ENCODE measurements at regions not wholly inside any gene's neighbourhood (a gene's known extent, or its start where the extent isn't known, plus 50 kb on each side); places are given as distances from the start of the nearest gene placed in this dataset.
"Not testable (repeated sequence)": the region's sequence is repeated elsewhere in the genome, so short reads cannot be mapped to it uniquely, and the experiment has no call there.

GRCh38 chr5:133863857-133864585 lies 104.4 kb downstream of the C5orf15 start:
- TF ChIP-seq CTCF (conservative IDR thresholded peaks at IDR 0.05; ENCODE audit: low read depth, low read length) (no peak), EZH2 (IDR thresholded peaks at IDR 0.05; ENCODE audit: borderline replicate concordance, low read depth, low read length, poor library complexity, severe bottlenecking) (no peak)
- Histone ChIP-seq H3K27ac (ENCODE audit: low read depth, low read length, poor library complexity, severe bottlenecking) (no peak overlapping the region), H3K4me3 (ENCODE audit: low read depth, low read length, poor library complexity, severe bottlenecking) (no peak overlapping the region), H3K9me3 (ENCODE audit: low read depth, low read length, poor library complexity, severe bottlenecking) (no peaks in the 10 kb centered on the region), H3K27me3 (replicated peaks; ENCODE audit: insufficient read depth, low read depth, low read length, poor library complexity) (no peaks in the 10 kb centered on the region), H3K4me1 (ENCODE audit: insufficient read depth, low read length, poor library complexity, severe bottlenecking) (peaks cover 34% of the 10 kb centered on the region), H3K36me3 (ENCODE audit: insufficient read depth, low read length, poor library complexity, severe bottlenecking) (no peaks in the 10 kb centered on the region)
- DNase-seq (ENCODE audit: low spot score): no peak
- BruUV-seq (replicated peaks): no TSS peak
- ChIA-PET CTCF (interaction anchor here (0.6 kb wide), 1 partner anchor 503 kb away, joined by 6 read pairs; no protein-coding TSS in a partner anchor), POLR2A (ENCODE audit: low non-redundant PET) (no interaction called here)
- intact Hi-C loops (cut with micrococcal nuclease; ENCODE audit: unreplicated experiment): no loop called here

- POLR2A ChIA-PET (ENCODE audit: low non-redundant PET): no interaction called here
- no TSS peak for BruUV-seq (replicated peaks)
- no peak overlapping the region for H3K27ac ChIP-seq (ENCODE audit: low read depth, low read length, poor library complexity, severe bottlenecking)
- no peak for DNase-seq (ENCODE audit: low spot score)
- CTCF ChIA-PET: no interaction called here
- no peaks in the 10 kb centered on the region for H3K27me3 ChIP-seq (replicated peaks; ENCODE audit: insufficient read depth, low read depth, low read length, poor library complexity)
- H3K4me3 ChIP-seq (ENCODE audit: low read depth, low read length, poor library complexity, severe bottlenecking): no peak overlapping the region
- no peaks in the 10 kb centered on the region for H3K36me3 ChIP-seq (ENCODE audit: insufficient read depth, low read length, poor library complexity, severe bottlenecking)
- no peak for TF ChIP-seq EZH2 (IDR thresholded peaks at IDR 0.05; ENCODE audit: borderline replicate concordance, low read depth, low read length, poor library complexity, severe bottlenecking)
- no peak for TF ChIP-seq CTCF (conservative IDR thresholded peaks at IDR 0.05; ENCODE audit: low read depth, low read length)
- intact Hi-C loops (cut with micrococcal nuclease; ENCODE audit: unreplicated experiment): no loop called here
- H3K9me3 ChIP-seq (ENCODE audit: low read depth, low read length, poor library complexity, severe bottlenecking): no peaks in the 10 kb centered on the region
- peaks cover 13% of the 10 kb centered on the region for H3K4me1 ChIP-seq (ENCODE audit: insufficient read depth, low read length, poor library complexity, severe bottlenecking)
Observed at GRCh38 chr5:133861161-133861737, 107.2 kb downstream of the C5orf15 start.

GRCh38 chr5:133859073-133859472 lies 109.4 kb downstream of the C5orf15 start:
- H3K27ac ChIP-seq (ENCODE audit: low read depth, low read length, poor library complexity, severe bottlenecking): no peak overlapping the region
- CTCF ChIA-PET: no interaction called here
- no TSS peak for BruUV-seq (replicated peaks)
- H3K36me3 ChIP-seq (ENCODE audit: insufficient read depth, low read length, poor library complexity, severe bottlenecking): no peaks in the 10 kb centered on the region
- no peaks in the 10 kb centered on the region for H3K27me3 ChIP-seq (replicated peaks; ENCODE audit: insufficient read depth, low read depth, low read length, poor library complexity)
- H3K4me1 ChIP-seq (ENCODE audit: insufficient read depth, low read length, poor library complexity, severe bottlenecking): no peaks in the 10 kb centered on the region
- TF ChIP-seq EZH2 (IDR thresholded peaks at IDR 0.05; ENCODE audit: borderline replicate concordance, low read depth, low read length, poor library complexity, severe bottlenecking) (no peak), CTCF (conservative IDR thresholded peaks at IDR 0.05; ENCODE audit: low read depth, low read length) (no peak)
- no peaks in the 10 kb centered on the region for H3K9me3 ChIP-seq (ENCODE audit: low read depth, low read length, poor library complexity, severe bottlenecking)
- DNase-seq (ENCODE audit: low spot score): no peak
- intact Hi-C loops (cut with micrococcal nuclease; ENCODE audit: unreplicated experiment): no loop called here
- no peak overlapping the region for H3K4me3 ChIP-seq (ENCODE audit: low read depth, low read length, poor library complexity, severe bottlenecking)
- POLR2A ChIA-PET (ENCODE audit: low non-redundant PET): interaction anchor here (0.7 kb wide), 1 partner anchor 65 kb away, joined by 3 read pairs; no protein-coding TSS in a partner anchor

GRCh38 chr5:133857595-133858313 lies 110.7 kb downstream of the C5orf15 start:
- H3K27ac ChIP-seq (ENCODE audit: low read depth, low read length, poor library complexity, severe bottlenecking); intact Hi-C loops (cut with micrococcal nuclease; ENCODE audit: unreplicated experiment); H3K27me3 ChIP-seq (replicated peaks; ENCODE audit: insufficient read depth, low read depth, low read length, poor library complexity); H3K4me3 ChIP-seq (ENCODE audit: low read depth, low read length, poor library complexity, severe bottlenecking); H3K4me1 ChIP-seq (ENCODE audit: insufficient read depth, low read length, poor library complexity, severe bottlenecking); DNase-seq (ENCODE audit: low spot score); POLR2A ChIA-PET (ENCODE audit: low non-redundant PET); H3K36me3 ChIP-seq (ENCODE audit: insufficient read depth, low read length, poor library complexity, severe bottlenecking); BruUV-seq (replicated peaks); CTCF ChIA-PET; H3K9me3 ChIP-seq (ENCODE audit: low read depth, low read length, poor library complexity, severe bottlenecking): not testable (repeated sequence)
